ENCODE measurements at regions not wholly inside any gene's neighbourhood (a gene's known extent, or its start where the extent isn't known, plus 50 kb on each side); places are given as distances from the start of the nearest gene placed in this dataset.

GRCh38 chr5:159507055-159507454, 176.8 kb upstream of the IL12B start:
- 51% methylated on average over 2 of the region's 2 CpGs for WGBS (ENCODE audit: insufficient coverage, insufficient replicate concordance, low lambda C conversion rate, missing lambda C conversion rate)
- H3K4me1 ChIP-seq (ENCODE audit: control insufficient read depth, insufficient read depth, low read length) = no peaks in the 10 kb centered on the region
- no peak overlapping the region for H3K9ac ChIP-seq (ENCODE audit: control insufficient read depth, insufficient read depth, low read length)
- no peak overlapping the region for H3K27ac ChIP-seq (ENCODE audit: control insufficient read depth, insufficient read depth)
- ATAC-seq (no peak), DNase-seq (ENCODE audit: low read depth, low spot score) (no peak), FAIRE-seq (no peak)
- H3K27me3 ChIP-seq (replicated peaks in 1 of 2; ENCODE audit: control insufficient read depth in 2 of 2, insufficient read depth in 2 of 2, low read length in 1 of 2) = no peaks in the 10 kb centered on the region
- H2AFZ ChIP-seq (ENCODE audit: control insufficient read depth, low read depth, low read length) = no peak overlapping the region
- H4K20me1 ChIP-seq (ENCODE audit: control insufficient read depth, insufficient read depth) = no peaks in the 10 kb centered on the region
- ChIA-PET RAD21 (ENCODE audit: unreplicated experiment) (no interaction called here), CTCF (interaction anchor here (0.8 kb wide), 1 partner anchor 79 kb away, joined by 3 read pairs; no protein-coding TSS in a partner anchor), SMC1A (ENCODE audit: uncharacterized antibody, unreplicated experiment) (interaction anchor here (1.2 to 1.3 kb wide), 4 partner anchors 10 to 396 kb away, joined by 3 read pairs; no protein-coding TSS in a partner anchor), POLR2A (no interaction called here)
- no peak overlapping the region for H3K4me2 ChIP-seq (ENCODE audit: control insufficient read depth, insufficient read depth)
- intact Hi-C loops (cut with micrococcal nuclease; ENCODE audit: unreplicated experiment) = no loop called here
- TF ChIP-seq MTA2 (IDR thresholded peaks at IDR 0.05; ENCODE audit: low read depth) = no peak
- TF ChIP-seq POU2F2 (IDR thresholded peaks at IDR 0.05; ENCODE audit: borderline replicate concordance, low read depth, low read length) = no peak
- no peak for TF ChIP-seq ESRRA (IDR thresholded peaks at IDR 0.05; ENCODE audit: low read length)
- no peak for TF ChIP-seq STAT1 (conservative IDR thresholded peaks at IDR 0.05)
- TF ChIP-seq RCOR1 (conservative IDR thresholded peaks at IDR 0.05; ENCODE audit: low read depth, low read length) = no peak
- TF ChIP-seq RELB (IDR thresholded peaks at IDR 0.05; ENCODE audit: low read depth) = no peak
- no peak for TF ChIP-seq ZNF274 (IDR thresholded peaks at IDR 0.05; ENCODE audit: insufficient read depth, insufficient read length)
- no peak for TF ChIP-seq CREB1 (IDR thresholded peaks at IDR 0.05; ENCODE audit: low read depth)
- TF ChIP-seq EP300 (IDR thresholded peaks at IDR 0.05; ENCODE audit: borderline replicate concordance in 1 of 2, control insufficient read depth in 1 of 2, low read depth in 2 of 2, low read length in 2 of 2) = no peak
- TF ChIP-seq TCF7 (IDR thresholded peaks at IDR 0.05; ENCODE audit: borderline replicate concordance) = no peak
- TF ChIP-seq SIX5 (IDR thresholded peaks at IDR 0.05; ENCODE audit: low read depth, low read length, severe bottlenecking) = no peak
- no peak for TF ChIP-seq CEBPB (IDR thresholded peaks at IDR 0.05; ENCODE audit: borderline replicate concordance in 1 of 2, low read depth in 2 of 2, low read length in 2 of 2)
- TF ChIP-seq EGR1 (IDR thresholded peaks at IDR 0.05; ENCODE audit: borderline replicate concordance in 1 of 2, low read depth in 2 of 2, low read length in 2 of 2) = no peak
- no peak for TF ChIP-seq CREM (IDR thresholded peaks at IDR 0.05; ENCODE audit: low read depth)
- no peak for TF ChIP-seq SMARCA5 (IDR thresholded peaks at IDR 0.05)
- no peak for TF ChIP-seq TAF1 (IDR thresholded peaks at IDR 0.05; ENCODE audit: borderline replicate concordance, low read depth, low read length)
- no peak for TF ChIP-seq NFXL1 (IDR thresholded peaks at IDR 0.05; ENCODE audit: borderline replicate concordance)
- TF ChIP-seq, protein P1, sequence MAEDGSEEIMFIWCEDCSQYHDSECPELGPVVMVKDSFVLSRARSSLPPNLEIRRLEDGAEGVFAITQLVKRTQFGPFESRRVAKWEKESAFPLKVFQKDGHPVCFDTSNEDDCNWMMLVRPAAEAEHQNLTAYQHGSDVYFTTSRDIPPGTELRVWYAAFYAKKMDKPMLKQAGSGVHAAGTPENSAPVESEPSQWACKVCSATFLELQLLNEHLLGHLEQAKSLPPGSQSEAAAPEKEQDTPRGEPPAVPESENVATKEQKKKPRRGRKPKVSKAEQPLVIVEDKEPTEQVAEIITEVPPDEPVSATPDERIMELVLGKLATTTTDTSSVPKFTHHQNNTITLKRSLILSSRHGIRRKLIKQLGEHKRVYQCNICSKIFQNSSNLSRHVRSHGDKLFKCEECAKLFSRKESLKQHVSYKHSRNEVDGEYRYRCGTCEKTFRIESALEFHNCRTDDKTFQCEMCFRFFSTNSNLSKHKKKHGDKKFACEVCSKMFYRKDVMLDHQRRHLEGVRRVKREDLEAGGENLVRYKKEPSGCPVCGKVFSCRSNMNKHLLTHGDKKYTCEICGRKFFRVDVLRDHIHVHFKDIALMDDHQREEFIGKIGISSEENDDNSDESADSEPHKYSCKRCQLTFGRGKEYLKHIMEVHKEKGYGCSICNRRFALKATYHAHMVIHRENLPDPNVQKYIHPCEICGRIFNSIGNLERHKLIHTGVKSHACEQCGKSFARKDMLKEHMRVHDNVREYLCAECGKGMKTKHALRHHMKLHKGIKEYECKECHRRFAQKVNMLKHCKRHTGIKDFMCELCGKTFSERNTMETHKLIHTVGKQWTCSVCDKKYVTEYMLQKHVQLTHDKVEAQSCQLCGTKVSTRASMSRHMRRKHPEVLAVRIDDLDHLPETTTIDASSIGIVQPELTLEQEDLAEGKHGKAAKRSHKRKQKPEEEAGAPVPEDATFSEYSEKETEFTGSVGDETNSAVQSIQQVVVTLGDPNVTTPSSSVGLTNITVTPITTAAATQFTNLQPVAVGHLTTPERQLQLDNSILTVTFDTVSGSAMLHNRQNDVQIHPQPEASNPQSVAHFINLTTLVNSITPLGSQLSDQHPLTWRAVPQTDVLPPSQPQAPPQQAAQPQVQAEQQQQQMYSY (CRISPR knock-in tag; IDR thresholded peaks at IDR 0.05) = no peak
- TF ChIP-seq SMAD1 (IDR thresholded peaks at IDR 0.05; ENCODE audit: low read depth, partially characterized antibody) = no peak
- no peaks in the 10 kb centered on the region for H3K79me2 ChIP-seq (ENCODE audit: control insufficient read depth, insufficient read depth, low read length)
- H3K4me3 ChIP-seq = no peak overlapping the region
- H3K36me3 ChIP-seq (ENCODE audit: control insufficient read depth in 2 of 2, insufficient read depth in 2 of 2, low read length in 1 of 2) = no peaks in the 10 kb centered on the region
- H3K9me3 ChIP-seq (replicated peaks; ENCODE audit: control insufficient read depth, insufficient read depth, low read length) = no peaks in the 10 kb centered on the region
- no TSS peak for BruUV-seq (replicated peaks)
- in situ Hi-C loops (cut with MboI) = no loop called here

Data from GM12878 (cell line).